Erythroblast (primary cell): ENCODE measurements at regions not wholly inside any gene's neighbourhood (a gene's known extent, or its start where the extent isn't known, plus 50 kb on each side); places are given as distances from the start of the nearest gene placed in this dataset.

Experiments used
- GATA1 ChIP-seq: IDR thresholded peaks from 2 replicates; pipeline ENCODE4 v1.6.1; 2011; ENCODE audit warnings: low read depth, mild to moderate bottlenecking, control low read depth, low read length, moderate library complexity
- POLR2A ChIP-seq: IDR thresholded peaks from 2 replicates; pipeline ENCODE4 v1.6.1; 2011; ENCODE audit warnings: mild to moderate bottlenecking, low read length

DNA sequence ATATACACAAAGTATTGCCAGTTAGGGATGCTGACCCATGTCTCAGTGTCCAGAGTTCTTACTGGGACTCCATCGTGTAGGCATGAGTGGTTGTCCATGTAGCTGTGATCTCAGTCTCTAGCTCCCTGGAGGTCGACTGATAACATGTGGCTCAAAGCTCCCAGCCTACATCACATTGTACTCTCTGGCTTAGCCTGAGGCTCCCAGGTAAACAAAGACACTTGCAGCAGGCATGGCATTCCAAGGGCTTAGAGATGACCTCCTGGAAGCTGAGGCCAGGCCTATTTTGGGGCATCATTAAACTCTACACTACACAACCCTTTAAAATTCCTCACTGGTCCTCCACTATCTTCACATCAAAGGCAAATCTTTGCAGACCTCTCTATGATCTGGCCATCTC lies 100.8 kb upstream of the DOCK1 start:
- no peak for TF ChIP-seq POLR2A
- no peak for TF ChIP-seq GATA1
